ENCODE measurements at regions not wholly inside any gene's neighbourhood (a gene's known extent, or its start where the extent isn't known, plus 50 kb on each side); places are given as distances from the start of the nearest gene placed in this dataset.

DNA sequence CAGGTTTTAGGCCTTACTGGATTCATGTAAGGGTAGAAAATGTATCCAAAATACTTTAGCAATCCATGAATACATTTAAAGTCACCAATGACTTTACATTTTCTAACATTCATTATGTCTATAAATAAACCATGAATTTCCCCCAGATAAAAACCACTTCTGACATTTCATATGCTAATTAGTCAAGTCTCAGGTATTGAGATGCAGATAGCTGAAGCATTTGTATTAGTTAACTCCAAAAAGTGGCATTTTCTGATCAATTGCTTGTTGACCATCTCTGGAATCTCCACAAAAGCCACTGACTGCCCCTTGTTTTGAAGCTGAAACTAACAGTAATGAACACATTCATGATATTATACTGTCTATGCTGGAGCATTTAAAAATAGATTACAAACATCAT, 68.4 kb upstream of the RAP2B start:
- Mint-ChIP-seq H3K4me1 (no peaks in the 10 kb centered on the region), H3K27me3 (no peaks in the 10 kb centered on the region), H3K9me3 (ENCODE audit: insufficient read depth) (no peaks in the 10 kb centered on the region), H3K27ac (no peak overlapping the region), H3K4me3 (no peak overlapping the region)
- Histone ChIP-seq H4K20me1 (ENCODE audit: control insufficient read depth, insufficient read depth, low read length, poor library complexity, severe bottlenecking) (no peaks in the 10 kb centered on the region), H3K4me3 (ENCODE audit: control extremely low read depth in 1 of 5, extremely low read depth in 1 of 5, insufficient read depth in 1 of 5, low read depth in 2 of 5, low read length in 4 of 5) (no peak overlapping the region), H3K4me1 (ENCODE audit: control insufficient read depth in 2 of 2, insufficient read depth in 2 of 2, low read length in 2 of 2) (no peaks in the 10 kb centered on the region), H3K27ac (ENCODE audit: low read length in 2 of 2) (no peak overlapping the region), H3K36me3 (replicated peaks in 1 of 2; ENCODE audit: control extremely low read depth in 1 of 2, control insufficient read depth in 1 of 2, extremely low read depth in 1 of 2, insufficient read depth in 2 of 2, low read length in 1 of 2) (no peaks in the 10 kb centered on the region), H3K27me3 (replicated peaks in 1 of 4; ENCODE audit: control extremely low read depth in 1 of 4, control insufficient read depth in 3 of 4, insufficient read depth in 4 of 4, low read length in 3 of 4) (no peaks in the 10 kb centered on the region), H2AFZ (ENCODE audit: insufficient read depth, low read depth, low read length, poor library complexity, severe bottlenecking) (no peak overlapping the region), H3K4me2 (replicated peaks; ENCODE audit: low read depth, low read length, poor library complexity, severe bottlenecking) (no peak overlapping the region), H3K79me2 (ENCODE audit: control insufficient read depth, insufficient read depth, low read length) (no peaks in the 10 kb centered on the region), H3K9me3 (ENCODE audit: control extremely low read depth in 1 of 3, control insufficient read depth in 2 of 3, insufficient read depth in 1 of 3, low read length in 2 of 3) (no peaks in the 10 kb centered on the region), H3K9ac (ENCODE audit: low read length) (no peak overlapping the region)
- ChIA-PET CTCF (no interaction called here), POLR2A (no interaction called here)
- intact Hi-C loops (cut with micrococcal nuclease), result no loop called here
- no peak for TF ChIP-seq EZH2 (IDR thresholded peaks at IDR 0.05; ENCODE audit: borderline replicate concordance, insufficient read depth, low read depth, low read length, poor library complexity, severe bottlenecking)
- TF ChIP-seq, protein P1, sequence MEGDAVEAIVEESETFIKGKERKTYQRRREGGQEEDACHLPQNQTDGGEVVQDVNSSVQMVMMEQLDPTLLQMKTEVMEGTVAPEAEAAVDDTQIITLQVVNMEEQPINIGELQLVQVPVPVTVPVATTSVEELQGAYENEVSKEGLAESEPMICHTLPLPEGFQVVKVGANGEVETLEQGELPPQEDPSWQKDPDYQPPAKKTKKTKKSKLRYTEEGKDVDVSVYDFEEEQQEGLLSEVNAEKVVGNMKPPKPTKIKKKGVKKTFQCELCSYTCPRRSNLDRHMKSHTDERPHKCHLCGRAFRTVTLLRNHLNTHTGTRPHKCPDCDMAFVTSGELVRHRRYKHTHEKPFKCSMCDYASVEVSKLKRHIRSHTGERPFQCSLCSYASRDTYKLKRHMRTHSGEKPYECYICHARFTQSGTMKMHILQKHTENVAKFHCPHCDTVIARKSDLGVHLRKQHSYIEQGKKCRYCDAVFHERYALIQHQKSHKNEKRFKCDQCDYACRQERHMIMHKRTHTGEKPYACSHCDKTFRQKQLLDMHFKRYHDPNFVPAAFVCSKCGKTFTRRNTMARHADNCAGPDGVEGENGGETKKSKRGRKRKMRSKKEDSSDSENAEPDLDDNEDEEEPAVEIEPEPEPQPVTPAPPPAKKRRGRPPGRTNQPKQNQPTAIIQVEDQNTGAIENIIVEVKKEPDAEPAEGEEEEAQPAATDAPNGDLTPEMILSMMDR (IDR thresholded peaks at IDR 0.05), result no peak
- DNase-seq (no peak), ATAC-seq (ENCODE audit: low read depth) (no peak)

DNA sequence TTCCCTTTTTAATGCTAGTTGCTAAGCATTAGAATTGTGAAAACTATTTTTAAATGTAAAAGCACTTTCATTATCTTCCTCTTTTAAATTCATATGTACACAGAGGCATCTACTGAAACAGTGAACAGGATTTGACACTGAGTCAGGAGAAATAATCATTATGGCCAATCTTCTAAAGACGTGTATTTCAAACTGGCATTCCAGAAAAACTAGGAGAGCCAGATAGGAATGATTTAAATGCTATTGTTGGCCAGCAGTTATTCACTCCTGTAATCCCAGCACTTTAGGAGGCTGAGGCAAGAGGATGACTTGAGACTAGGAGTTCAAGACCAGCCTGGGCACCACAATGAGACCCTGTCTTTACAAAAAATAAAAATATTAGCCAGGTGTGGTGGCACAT, 67.6 kb upstream of the RAP2B start:
- no peaks in the 10 kb centered on the region for H3K9me3 Mint-ChIP-seq (ENCODE audit: insufficient read depth)
- no peak overlapping the region for H3K27ac ChIP-seq (ENCODE audit: low read length in 2 of 2)
- no peaks in the 10 kb centered on the region for H3K79me2 ChIP-seq (ENCODE audit: control insufficient read depth, insufficient read depth, low read length)
- no peaks in the 10 kb centered on the region for H4K20me1 ChIP-seq (ENCODE audit: control insufficient read depth, insufficient read depth, low read length, poor library complexity, severe bottlenecking)
- no peaks in the 10 kb centered on the region for H3K4me1 ChIP-seq (ENCODE audit: control insufficient read depth in 2 of 2, insufficient read depth in 2 of 2, low read length in 2 of 2)
- DNase-seq (no peak), ATAC-seq (ENCODE audit: low read depth) (no peak)
- no peaks in the 10 kb centered on the region for H3K27me3 Mint-ChIP-seq
- H3K9me3 ChIP-seq (ENCODE audit: control extremely low read depth in 1 of 3, control insufficient read depth in 2 of 3, insufficient read depth in 1 of 3, low read length in 2 of 3), result no peaks in the 10 kb centered on the region
- H3K27me3 ChIP-seq (replicated peaks in 1 of 4; ENCODE audit: control extremely low read depth in 1 of 4, control insufficient read depth in 3 of 4, insufficient read depth in 4 of 4, low read length in 3 of 4), result no peaks in the 10 kb centered on the region
- no peak for TF ChIP-seq EZH2 (IDR thresholded peaks at IDR 0.05; ENCODE audit: borderline replicate concordance, insufficient read depth, low read depth, low read length, poor library complexity, severe bottlenecking)
- TF ChIP-seq, protein P1 (IDR thresholded peaks at IDR 0.05), result no peak
- H3K36me3 ChIP-seq (replicated peaks in 1 of 2; ENCODE audit: control extremely low read depth in 1 of 2, control insufficient read depth in 1 of 2, extremely low read depth in 1 of 2, insufficient read depth in 2 of 2, low read length in 1 of 2), result no peaks in the 10 kb centered on the region
- H3K27ac Mint-ChIP-seq, result no peak overlapping the region
- H2AFZ ChIP-seq (ENCODE audit: insufficient read depth, low read depth, low read length, poor library complexity, severe bottlenecking), result peak overlapping the region; percentile 11
- H3K9ac ChIP-seq (ENCODE audit: low read length), result no peak overlapping the region
- intact Hi-C loops (cut with micrococcal nuclease), result no loop called here
- no CpG with 5 or more reads among the region's 1 CpG for WGBS (ENCODE audit: insufficient coverage)
- ChIA-PET POLR2A (no interaction called here), CTCF (no interaction called here)
- H3K4me2 ChIP-seq (replicated peaks; ENCODE audit: low read depth, low read length, poor library complexity, severe bottlenecking), result no peak overlapping the region
- no peak overlapping the region for H3K4me3 ChIP-seq (ENCODE audit: control extremely low read depth in 1 of 5, extremely low read depth in 1 of 5, insufficient read depth in 1 of 5, low read depth in 2 of 5, low read length in 4 of 5)
- H3K4me1 Mint-ChIP-seq, result no peaks in the 10 kb centered on the region
- no peak overlapping the region for H3K4me3 Mint-ChIP-seq
